Upper lobe of right lung (tissue), 1 donor: ENCODE measurements at regions not wholly inside any gene's neighbourhood (a gene's known extent, or its start where the extent isn't known, plus 50 kb on each side); places are given as distances from the start of the nearest gene placed in this dataset.

Source experiments
- ATAC-seq: fragments of 200-7000 bp; cut with Tn5 transposase; one replicate; pipeline ENCODE4 v1.9.1; 2020; ENCODE audit warnings: mild to moderate bottlenecking, moderate library complexity
- DNase-seq: peaks from one replicate; pipeline ENCODE4 v3.0.0-alpha.2; 2020
- H3K27ac ChIP-seq: fragments of 200-600 bp; one replicate; pipeline ENCODE4 v1.8.0; 2022
- H3K27me3 ChIP-seq: fragments of 200-600 bp; one replicate; pipeline ENCODE4 v1.8.0; 2022; ENCODE audit warnings: mild to moderate bottlenecking
- H3K36me3 ChIP-seq: fragments of 200-600 bp; one replicate; pipeline ENCODE4 v1.8.0; 2022
- H3K4me1 ChIP-seq: fragments of 200-600 bp; one replicate; pipeline ENCODE4 v1.8.0; 2022
- H3K4me3 ChIP-seq: fragments of 200-600 bp; one replicate; pipeline ENCODE4 v1.8.0; 2022; ENCODE audit warnings: mild to moderate bottlenecking
- H3K9me3 ChIP-seq: fragments of 200-600 bp; one replicate; pipeline ENCODE4 v1.8.0; 2022
- CTCF ChIP-seq: fragments of 200-600 bp; IDR thresholded peaks from one replicate; pipeline ENCODE4 v1.8.0; 2022; ENCODE audit warnings: antibody characterized with exemption
- intact Hi-C: fragments of 100-400 bp; cut with DNase I; formaldehyde crosslinking; loops from one replicate; pipeline ENCODE4 v1.11.0; 2022
- donor health status: DM: no; HTN: yes; CAD: no; lungs with severe emphysema.

GRCh38 chr6:145319605-145320004, 415.7 kb downstream of the EPM2A start:
- Histone ChIP-seq H3K27me3 (no peaks in the 10 kb centered on the region), H3K4me1 (no peaks in the 10 kb centered on the region), H3K36me3 (no peaks in the 10 kb centered on the region), H3K4me3 (no peak overlapping the region), H3K9me3 (no peaks in the 10 kb centered on the region), H3K27ac (no peak overlapping the region)
- no peak for ATAC-seq
- TF ChIP-seq CTCF = no peak
- no peak for DNase-seq
- intact Hi-C loops = no loop called here

GRCh38 chr6:145323646-145324045, 411.7 kb downstream of the EPM2A start:
- Histone ChIP-seq H3K27me3 (no peaks in the 10 kb centered on the region), H3K4me1 (no peaks in the 10 kb centered on the region), H3K4me3 (no peak overlapping the region), H3K36me3 (no peaks in the 10 kb centered on the region), H3K9me3 (no peaks in the 10 kb centered on the region), H3K27ac (no peak overlapping the region)
- intact Hi-C loops = no loop called here
- no peak for ATAC-seq
- DNase-seq = no peak
- no peak for TF ChIP-seq CTCF

- DNase-seq = no peak
- Histone ChIP-seq H3K27ac (no peak overlapping the region), H3K36me3 (no peaks in the 10 kb centered on the region), H3K9me3 (no peaks in the 10 kb centered on the region), H3K4me3 (no peak overlapping the region), H3K27me3 (no peaks in the 10 kb centered on the region), H3K4me1 (no peaks in the 10 kb centered on the region)
- no peak for TF ChIP-seq CTCF
- intact Hi-C loops = no loop called here
- ATAC-seq = no peak
Observed at GRCh38 chr6:145327586-145327985, 407.7 kb downstream of the EPM2A start.

- Histone ChIP-seq H3K27me3 (no peaks in the 10 kb centered on the region), H3K4me1 (no peaks in the 10 kb centered on the region), H3K4me3 (no peak overlapping the region), H3K36me3 (no peaks in the 10 kb centered on the region), H3K27ac (no peak overlapping the region), H3K9me3 (no peaks in the 10 kb centered on the region)
- no peak for TF ChIP-seq CTCF
- intact Hi-C loops = no loop called here
- DNase-seq (no peak), ATAC-seq (no peak)
Observed at GRCh38 chr6:145329257-145329656, 406.1 kb downstream of the EPM2A start.

- TF ChIP-seq CTCF = no peak
- ATAC-seq = no peak
- DNase-seq = no peak
- Histone ChIP-seq H3K4me3 (no peak overlapping the region), H3K27ac (no peak overlapping the region), H3K36me3 (no peaks in the 10 kb centered on the region), H3K9me3 (no peaks in the 10 kb centered on the region), H3K4me1 (no peaks in the 10 kb centered on the region), H3K27me3 (no peaks in the 10 kb centered on the region)
- intact Hi-C loops = no loop called here
Observed at GRCh38 chr6:145331066-145331465, 404.3 kb downstream of the EPM2A start.

GRCh38 chr6:145332011-145332410, 403.3 kb downstream of the EPM2A start:
- Histone ChIP-seq H3K27ac (no peak overlapping the region), H3K36me3 (no peaks in the 10 kb centered on the region), H3K9me3 (no peaks in the 10 kb centered on the region), H3K4me3 (no peak overlapping the region), H3K4me1 (no peaks in the 10 kb centered on the region), H3K27me3 (no peaks in the 10 kb centered on the region)
- intact Hi-C loops = no loop called here
- no peak for TF ChIP-seq CTCF
- DNase-seq (no peak), ATAC-seq (no peak)
